Endothelial cell of umbilical vein (primary cell): ENCODE measurements at regions not wholly inside any gene's neighbourhood (a gene's known extent, or its start where the extent isn't known, plus 50 kb on each side); places are given as distances from the start of the nearest gene placed in this dataset.

Experiments
- BruUV-seq: library from RNA; stranded (reverse); fragments of 400-500 nt; replicated peaks from 2 replicates; lab custom pipeline; 2021; lab: Mats Ljungman, UMichigan
- CTCF ChIA-PET: fragments of 300-600, 350-600 bp; sonication (Branson Sonifier 250); formaldehyde crosslinking; loops from one replicate; lab custom pipeline; 2021; ENCODE audit warnings: antibody characterized with exemption, inconsistent platforms; lab: Charles Lee
- POLR2A ChIA-PET: fragments of 300-600, 350-600 bp; sonication (Branson Sonifier 250); formaldehyde crosslinking; loops from one replicate; lab custom pipeline; 2021; ENCODE audit warnings: antibody characterized with exemption, inconsistent platforms; lab: Charles Lee
- DNase-seq: peaks from one replicate; pipeline ENCODE4 v3.0.0-alpha.2; 2011; ENCODE audit warnings: low read depth, low spot score
- FAIRE-seq: peaks from 2 replicates; lab custom pipeline; 2011; peaks lifted over from hg19 to GRCh38; lab: Jason Lieb, UNC
- H2AFZ ChIP-seq: 2 replicates; pipeline ENCODE4 v1.6.0; 2012; ENCODE audit warnings: low read depth, low read length, control low read depth, inconsistent platforms
- H3K27ac ChIP-seq: 2 replicates; pipeline ENCODE4 v1.5.1; 2011; ENCODE audit warnings: low read depth, mild to moderate bottlenecking, control low read depth, low read length, moderate library complexity; ENCODE audit not compliant: insufficient read depth
- H3K27me3 ChIP-seq, 2 experiments: 2 replicates each; pipeline versions ENCODE4 v1.6.0 to v1.6.1; 2011; ENCODE audit warnings: low read length in 2 of 2, mixed read lengths in 1 of 2; ENCODE audit not compliant: control insufficient read depth in 2 of 2, insufficient read depth in 2 of 2
- H3K36me3 ChIP-seq, 2 experiments: 2 replicates in 1 of 2; 3 replicates in 1 of 2; pipeline ENCODE4 v1.5.1; 2011; ENCODE audit warnings: low read length in 2 of 2, mild to moderate bottlenecking in 1 of 2, moderate library complexity in 1 of 2; ENCODE audit not compliant: control insufficient read depth in 2 of 2, insufficient read depth in 2 of 2; ENCODE audit errors: extremely low read depth in 1 of 2
- H3K4me1 ChIP-seq: 3 replicates; pipeline ENCODE4 v1.5.1; 2011; ENCODE audit warnings: mild to moderate bottlenecking, low read length; ENCODE audit not compliant: control insufficient read depth, insufficient read depth; ENCODE audit errors: extremely low read depth
- H3K4me2 ChIP-seq: 2 replicates; pipeline ENCODE4 v1.6.1; 2011; ENCODE audit warnings: low read length, control low read depth, mixed read lengths; ENCODE audit not compliant: insufficient read depth
- H3K4me3 ChIP-seq, 3 experiments: fragments of 200-600 bp in 1 of 3; sonication (generic), shearing (Covaris generic) in 1 of 3; replicated peaks in 1 of 3; 2 replicates each; pipeline ENCODE4 v1.5.1; 2011 to 2016; ENCODE audit warnings: control low read depth in 3 of 3, low read length in 3 of 3, mild to moderate bottlenecking in 2 of 3, inconsistent platforms in 1 of 3, low read depth in 1 of 3, moderate library complexity in 1 of 3; ENCODE audit not compliant: insufficient read depth in 1 of 3
- H3K79me2 ChIP-seq: 2 replicates; pipeline ENCODE4 v1.6.0; 2012; ENCODE audit warnings: low read length, inconsistent platforms; ENCODE audit not compliant: control insufficient read depth, insufficient read depth
- H3K9ac ChIP-seq: replicated peaks from 2 replicates; pipeline ENCODE3; 2011; ENCODE audit warnings: low read length, control low read depth; ENCODE audit not compliant: insufficient read depth; ENCODE audit errors: extremely low read depth
- H3K9me1 ChIP-seq: replicated peaks from 3 replicates; pipeline ENCODE4 v1.6.0; 2011; ENCODE audit warnings: mild to moderate bottlenecking, low read length; ENCODE audit not compliant: control insufficient read depth, insufficient read depth; ENCODE audit errors: extremely low read depth
- H3K9me3 ChIP-seq: replicated peaks from 2 replicates; pipeline ENCODE4 v1.5.1; 2012; ENCODE audit warnings: low read length, inconsistent platforms; ENCODE audit not compliant: control insufficient read depth, insufficient read depth
- H4K20me1 ChIP-seq: replicated peaks from 2 replicates; pipeline ENCODE3; 2011; ENCODE audit warnings: mild to moderate bottlenecking, low read length; ENCODE audit not compliant: control insufficient read depth, insufficient read depth; ENCODE audit errors: extremely low read depth
- CTCF ChIP-seq, 2 donors: IDR thresholded peaks; 1 replicate in 1 of 2; 2 replicates in 1 of 2; pipeline ENCODE4 v1.5.1; 2011; ENCODE audit warnings: low read length in 2 of 2, mild to moderate bottlenecking in 2 of 2, moderate library complexity in 2 of 2, control low read depth in 1 of 2, inconsistent platforms in 1 of 2, low read depth in 1 of 2; ENCODE audit not compliant: insufficient read depth in 1 of 2; ENCODE audit errors: extremely low read depth in 1 of 2
- EZH2 ChIP-seq: IDR thresholded peaks from 2 replicates; pipeline ENCODE4 v1.6.1; 2012; ENCODE audit warnings: borderline replicate concordance, low read depth, mild to moderate bottlenecking, moderate library complexity, low read length, inconsistent platforms; ENCODE audit not compliant: severe bottlenecking
- FOS ChIP-seq: IDR thresholded peaks from 2 replicates; pipeline ENCODE4 v1.6.1; 2011; ENCODE audit warnings: mild to moderate bottlenecking, low read length, moderate library complexity, borderline replicate concordance; ENCODE audit not compliant: insufficient read depth
- GATA2 ChIP-seq: IDR thresholded peaks from 2 replicates; pipeline ENCODE4 v1.7.0; 2011; ENCODE audit warnings: low read depth, mild to moderate bottlenecking, moderate library complexity, mixed read lengths, low read length; ENCODE audit not compliant: insufficient read length, insufficient read depth
- JUN ChIP-seq: IDR thresholded peaks from 2 replicates; pipeline ENCODE4 v1.6.1; 2011; ENCODE audit warnings: borderline replicate concordance, low read depth; ENCODE audit not compliant: insufficient read length, insufficient read depth
- MAX ChIP-seq: IDR thresholded peaks from 2 replicates; pipeline ENCODE4 v1.6.1; 2011; ENCODE audit not compliant: insufficient read depth, insufficient read length
- MYC ChIP-seq: IDR thresholded peaks from one replicate; pipeline ENCODE4 v1.6.1; 2011; ENCODE audit warnings: mild to moderate bottlenecking, low read depth, low read length
- POLR2A ChIP-seq: IDR thresholded peaks from 2 replicates; pipeline ENCODE4 v1.6.1; 2012; ENCODE audit warnings: low read depth, mild to moderate bottlenecking, control low read depth, low read length
- POLR2AphosphoS5 ChIP-seq: IDR thresholded peaks from 2 replicates; pipeline ENCODE4 v1.6.1; 2012; ENCODE audit warnings: low read depth, mild to moderate bottlenecking, control low read depth, low read length, moderate library complexity; ENCODE audit not compliant: insufficient read depth
- dilution Hi-C: fragments of 300-500 bp; cut with MboI; formaldehyde crosslinking; loops from one replicate; pipeline ENCODE4 v1.15.0; 2019; ENCODE audit warnings: low sequenced_read_pairs; ENCODE audit not compliant: extremely low pct_ligation_motif_present
- intact Hi-C: fragments of 100-400 bp; cut with micrococcal nuclease; formaldehyde crosslinking; loops from one replicate; pipeline ENCODE4 v1.10.0; 2022

GRCh38 chr18:66107546-66107945 lies 356.7 kb downstream of the CDH7 start:
- no peak for TF ChIP-seq MAX
- no peak for TF ChIP-seq FOS
- TF ChIP-seq CTCF (IDR thresholded peaks at IDR 0.05; ENCODE audit: extremely low read depth in 1 of 2, insufficient read depth in 1 of 2, low read depth in 1 of 2, low read length in 2 of 2) = no peak
- no peak for TF ChIP-seq POLR2AphosphoS5
- no peak for TF ChIP-seq GATA2
- TF ChIP-seq JUN = no peak
- no peak for TF ChIP-seq EZH2
- no peak for TF ChIP-seq POLR2A
- TF ChIP-seq MYC = no peak
- Histone ChIP-seq H3K9me1 (no peaks in the 10 kb centered on the region), H3K27ac (no peak overlapping the region), H3K4me1 (no peaks in the 10 kb centered on the region), H3K36me3 (no peaks in the 10 kb centered on the region), H3K27me3 (no peaks in the 10 kb centered on the region), H2AFZ (no peak overlapping the region), H3K9me3 (peaks cover 2% of the 10 kb centered on the region), H3K79me2 (no peaks in the 10 kb centered on the region), H3K4me3 (no peak overlapping the region), H3K9ac (no peak overlapping the region), H3K4me2 (no peak overlapping the region), H4K20me1 (no peaks in the 10 kb centered on the region)
- BruUV-seq = no TSS peak
- FAIRE-seq (no peak), DNase-seq (no peak)
- POLR2A ChIA-PET = no interaction called here
- intact Hi-C loops = no loop called here
- CTCF ChIA-PET = no interaction called here
- dilution Hi-C loops = no loop called here
